ENCODE measurements at regions not wholly inside any gene's neighbourhood (a gene's known extent, or its start where the extent isn't known, plus 50 kb on each side); places are given as distances from the start of the nearest gene placed in this dataset.

GRCh38 chr3:159074756-159075701, 273.2 kb downstream of the MFSD1 start:
- TF ChIP-seq, protein P1, sequence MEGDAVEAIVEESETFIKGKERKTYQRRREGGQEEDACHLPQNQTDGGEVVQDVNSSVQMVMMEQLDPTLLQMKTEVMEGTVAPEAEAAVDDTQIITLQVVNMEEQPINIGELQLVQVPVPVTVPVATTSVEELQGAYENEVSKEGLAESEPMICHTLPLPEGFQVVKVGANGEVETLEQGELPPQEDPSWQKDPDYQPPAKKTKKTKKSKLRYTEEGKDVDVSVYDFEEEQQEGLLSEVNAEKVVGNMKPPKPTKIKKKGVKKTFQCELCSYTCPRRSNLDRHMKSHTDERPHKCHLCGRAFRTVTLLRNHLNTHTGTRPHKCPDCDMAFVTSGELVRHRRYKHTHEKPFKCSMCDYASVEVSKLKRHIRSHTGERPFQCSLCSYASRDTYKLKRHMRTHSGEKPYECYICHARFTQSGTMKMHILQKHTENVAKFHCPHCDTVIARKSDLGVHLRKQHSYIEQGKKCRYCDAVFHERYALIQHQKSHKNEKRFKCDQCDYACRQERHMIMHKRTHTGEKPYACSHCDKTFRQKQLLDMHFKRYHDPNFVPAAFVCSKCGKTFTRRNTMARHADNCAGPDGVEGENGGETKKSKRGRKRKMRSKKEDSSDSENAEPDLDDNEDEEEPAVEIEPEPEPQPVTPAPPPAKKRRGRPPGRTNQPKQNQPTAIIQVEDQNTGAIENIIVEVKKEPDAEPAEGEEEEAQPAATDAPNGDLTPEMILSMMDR (IDR thresholded peaks at IDR 0.05; ENCODE audit: borderline replicate concordance): no peak
- no peak overlapping the region for H3K27ac ChIP-seq (replicated peaks)
- H3K9me3 ChIP-seq (replicated peaks): no peaks in the 10 kb centered on the region
- intact Hi-C loops (cut with micrococcal nuclease): no loop called here
- DNase-seq: no peak
- no peaks in the 10 kb centered on the region for H3K36me3 ChIP-seq
- no peak overlapping the region for H3K4me3 ChIP-seq
- H3K4me1 ChIP-seq: no peaks in the 10 kb centered on the region
- H3K27me3 ChIP-seq (ENCODE audit: low read depth): no peaks in the 10 kb centered on the region

DNA sequence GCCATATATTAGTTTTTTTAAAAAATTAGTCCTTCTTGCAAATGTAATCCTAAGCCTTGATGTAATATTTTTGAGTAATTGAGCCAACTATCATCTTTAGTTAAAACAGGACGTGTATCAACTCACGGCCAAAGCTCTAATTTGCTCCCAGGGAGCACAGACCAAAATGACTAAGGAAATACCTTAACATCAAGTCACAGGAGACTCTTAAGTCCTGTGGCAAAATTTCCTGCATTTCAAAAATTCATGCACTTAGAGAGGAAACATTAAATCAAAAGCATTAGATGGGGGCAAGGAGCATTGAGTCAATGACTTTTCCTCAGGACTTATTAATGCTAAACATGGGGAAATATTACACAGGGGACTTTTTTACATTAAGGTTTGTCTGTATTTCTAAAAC, 276.0 kb downstream of the MFSD1 start:
- Histone ChIP-seq H3K9me3 (replicated peaks) (no peaks in the 10 kb centered on the region), H3K36me3 (no peaks in the 10 kb centered on the region), H3K4me1 (no peaks in the 10 kb centered on the region), H3K4me3 (no peak overlapping the region), H3K27ac (replicated peaks) (no peak overlapping the region), H3K27me3 (ENCODE audit: low read depth) (no peaks in the 10 kb centered on the region)
- TF ChIP-seq, protein P1 (IDR thresholded peaks at IDR 0.05; ENCODE audit: borderline replicate concordance): no peak
- intact Hi-C loops (cut with micrococcal nuclease): no loop called here
- no peak for DNase-seq

DNA sequence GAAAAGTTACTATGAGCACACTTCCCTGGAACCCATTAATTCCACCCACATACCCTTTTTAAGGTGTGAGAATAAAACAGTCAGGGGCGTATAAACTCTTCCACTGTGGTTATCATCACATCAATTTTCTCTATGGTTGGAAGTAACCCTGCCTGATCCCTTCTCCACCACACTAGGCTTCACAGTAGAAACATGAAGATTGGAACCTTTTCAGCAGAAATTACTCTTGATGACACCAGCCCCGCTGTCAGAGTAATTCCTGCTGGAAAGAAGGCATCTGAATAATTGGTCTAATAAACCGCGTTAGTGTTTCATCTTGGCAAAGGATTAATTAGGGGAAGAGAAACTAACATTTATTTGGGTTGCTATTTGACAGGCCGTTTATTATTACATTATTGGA, 278.4 kb downstream of the MFSD1 start:
- DNase-seq: no peak
- Histone ChIP-seq H3K4me3 (no peak overlapping the region), H3K36me3 (no peaks in the 10 kb centered on the region), H3K27ac (replicated peaks) (no peak overlapping the region), H3K27me3 (ENCODE audit: low read depth) (no peaks in the 10 kb centered on the region), H3K4me1 (no peaks in the 10 kb centered on the region), H3K9me3 (replicated peaks) (peaks cover 16% of the 10 kb centered on the region)
- TF ChIP-seq, protein P1 (IDR thresholded peaks at IDR 0.05; ENCODE audit: borderline replicate concordance): no peak
- intact Hi-C loops (cut with micrococcal nuclease): no loop called here

DNA sequence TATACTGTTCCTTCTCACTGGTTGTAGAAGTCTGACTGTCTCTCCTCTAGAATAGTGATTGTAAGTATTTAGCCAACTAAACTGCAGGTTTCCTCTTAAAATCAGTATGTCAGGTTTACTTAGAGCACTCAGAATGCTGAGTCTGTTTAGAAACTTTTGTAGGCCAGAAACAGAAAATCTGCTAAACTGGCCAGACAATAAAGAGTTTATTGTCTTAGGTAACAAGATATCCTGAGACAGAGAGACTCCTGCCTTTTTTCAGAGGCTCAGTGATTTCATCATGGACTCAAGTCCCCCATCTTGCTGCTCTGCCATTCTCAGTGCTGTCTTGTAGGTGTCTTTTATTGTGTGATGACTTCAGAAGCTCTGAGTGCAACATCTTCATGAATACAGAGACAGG, 279.0 kb downstream of the MFSD1 start:
- H3K27ac ChIP-seq (replicated peaks): no peak overlapping the region
- H3K4me1 ChIP-seq: no peaks in the 10 kb centered on the region
- H3K9me3 ChIP-seq (replicated peaks): peaks cover 16% of the 10 kb centered on the region
- intact Hi-C loops (cut with micrococcal nuclease): no loop called here
- H3K4me3 ChIP-seq: no peak overlapping the region
- DNase-seq: no peak
- H3K36me3 ChIP-seq: no peaks in the 10 kb centered on the region
- TF ChIP-seq, protein P1 (IDR thresholded peaks at IDR 0.05; ENCODE audit: borderline replicate concordance): no peak
- H3K27me3 ChIP-seq (ENCODE audit: low read depth): no peaks in the 10 kb centered on the region

- H3K4me3 ChIP-seq: no peak overlapping the region
- H3K27me3 ChIP-seq (ENCODE audit: low read depth): no peaks in the 10 kb centered on the region
- TF ChIP-seq, protein P1 (IDR thresholded peaks at IDR 0.05; ENCODE audit: borderline replicate concordance): no peak
- intact Hi-C loops (cut with micrococcal nuclease): no loop called here
- H3K4me1 ChIP-seq: no peaks in the 10 kb centered on the region
- DNase-seq: no peak
- H3K9me3 ChIP-seq (replicated peaks): peaks cover 16% of the 10 kb centered on the region
- H3K27ac ChIP-seq (replicated peaks): no peak overlapping the region
- no peaks in the 10 kb centered on the region for H3K36me3 ChIP-seq
Measured at GRCh38 chr3:159082519-159082918, 280.7 kb downstream of the MFSD1 start.
